Heart left ventricle (tissue), 16 donors: ENCODE measurements at regions not wholly inside any gene's neighbourhood (a gene's known extent, or its start where the extent isn't known, plus 50 kb on each side); places are given as distances from the start of the nearest gene placed in this dataset.

Source experiments
- ATAC-seq, 4 donors: fragments of 200-7000 bp; cut with Tn5 transposase; one replicate each; pipeline ENCODE4 v1.9.1; 2020 to 2022; ENCODE audit warnings: moderate library complexity in 4 of 4, mild to moderate bottlenecking in 3 of 4, moderate number of reproducible peaks in 1 of 4
- DNase-seq, 5 donors: peaks; one replicate each; pipeline ENCODE4 v3.0.0-alpha.2; 2020
- H3K27ac ChIP-seq, 12 donors: fragments of 200-600 bp; sonication (generic) in 4 of 12; one replicate each; pipeline versions ENCODE4 v1.5.0 to v1.8.0; 2016 to 2022; ENCODE audit warnings: mild to moderate bottlenecking in 2 of 12
- H3K27me3 ChIP-seq, 9 donors: fragments of 200-600 bp; sonication (generic) in 2 of 9; one replicate each; pipeline versions ENCODE4 v1.5.1 to v1.8.0; 2016 to 2022; ENCODE audit warnings: mild to moderate bottlenecking in 3 of 9
- H3K36me3 ChIP-seq, 9 donors: fragments of 200-600 bp; sonication (generic) in 2 of 9; one replicate each; pipeline versions ENCODE4 v1.5.0 to v1.8.0; 2018 to 2022; ENCODE audit warnings: mild to moderate bottlenecking in 2 of 9
- H3K4me1 ChIP-seq, 12 donors: fragments of 200-600 bp; sonication (generic) in 4 of 12; one replicate each; pipeline versions ENCODE4 v1.5.0 to v1.8.0; 2016 to 2022; ENCODE audit warnings: mild to moderate bottlenecking in 3 of 12
- H3K4me3 ChIP-seq, 12 donors: fragments of 200-600 bp; sonication (generic) in 4 of 12; one replicate each; pipeline versions ENCODE4 v1.5.0 to v1.8.0; 2017 to 2022; ENCODE audit warnings: mild to moderate bottlenecking in 9 of 12, moderate library complexity in 4 of 12
- H3K9me3 ChIP-seq, 12 donors: fragments of 200-600 bp; sonication (generic) in 4 of 12; one replicate each; pipeline versions ENCODE4 v1.5.0 to v1.8.0; 2016 to 2022; ENCODE audit warnings: mild to moderate bottlenecking in 1 of 12
- POLR2A ChIP-seq, 2 donors: fragments of 450-650 bp; IDR thresholded peaks; one replicate each; pipeline ENCODE4 v1.6.1; 2017; ENCODE audit warnings: antibody characterized with exemption in 2 of 2, mild to moderate bottlenecking in 2 of 2, moderate library complexity in 2 of 2
- WGBS, 4 donors: extraction: QIAGEN DNeasy Blood & Tissue Kit in 2 of 4; methylation state at CpG; one replicate each; pipeline versions ENCODE4 v1.1.5 to v1.1.7; 2013 to 2018; 5-methylcytosine and 5-hydroxymethylcytosine counted together
- intact Hi-C, 10 donors: fragments of 100-400 bp; cut with DNase I; formaldehyde crosslinking; loops; one replicate each; pipeline versions ENCODE4 v1.11.1 to v1.14.2; 2022
- TF ChIP-seq, protein P1 (sequence below), 12 donors: fragments of 200-600 bp; sonication (generic) in 4 of 12; IDR thresholded peaks; one replicate each; pipeline versions ENCODE4 v1.5.0 to v1.8.0; 2018 to 2022; ENCODE audit warnings: antibody characterized with exemption in 12 of 12, mild to moderate bottlenecking in 5 of 12
- donor health status: ischemic (EF 13 %, LVEDD 7.1; RV severe dilation, severe dysfunction).
- donor health status: healthy with polysubstance abuse.
- donor health status: DM: no; HTN: yes; CAD: no.
- donor health status: DM: no; HTN: no; CAD: no.
- donor health status: ischemic (EF 25% LVEDD 6.9; RV normal size, moderate dysfunction).
- donor health status: ischemic (EF 25% LVEDD 5.7; RV mildly dilated, moderate dysfunction).
- donor health status: healthy.
- donor health status: DM: yes; HTN: yes; CAD: no.
- donor health status: ischemic (EF 35%, LVEDD 5.7; RV mildly dilated, moderate dysfunction).
- donor health status: nonischemic (EF 11% LVEDD 7.7; RV severe dilation, severe dysfunction).
- donor health status: DM: yes; HTN: yes; CAD: no.
- donor health status: PGD.
- donor health status: ischemic (EF 29% LVEDD 5.4; RV normal size, mild dysfunction).
- donor health status: nonischemic (EF 23%, LVEDD 6.1; RV moderate dilation, normal function).

DNA sequence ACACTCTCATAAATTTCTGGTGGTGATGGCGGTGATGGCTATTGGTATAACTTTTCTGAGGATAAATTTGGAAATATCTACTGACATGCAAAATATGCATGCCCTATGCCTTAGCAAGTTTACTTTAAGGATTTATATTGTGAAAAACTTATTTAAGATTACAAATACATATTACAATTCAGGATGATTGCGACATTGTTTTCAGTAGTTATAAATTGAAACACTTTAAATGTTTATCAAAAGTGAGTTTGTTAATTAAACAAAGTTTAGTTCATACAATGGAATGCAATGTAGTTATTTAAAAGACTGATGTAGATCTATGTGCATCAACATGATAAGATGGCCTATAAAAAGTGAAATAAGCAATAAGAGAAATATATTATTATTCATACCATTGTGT, 331.3 kb upstream of the NR5A2 start:
- Histone ChIP-seq H3K27ac (no peak overlapping the region), H3K9me3 (no peaks in the 10 kb centered on the region), H3K27me3 (peaks cover 0 to 5% (median 0%) of the 10 kb centered on the region in 9 donors), H3K4me1 (peaks cover 0 to 8% (median 0%) of the 10 kb centered on the region in 12 donors), H3K36me3 (no peaks in the 10 kb centered on the region), H3K4me3 (no peak overlapping the region)
- 96 to 98% (median 97%) methylated on average over 2 of the region's 2 CpGs for WGBS, 4 donors
- ATAC-seq (no peak), DNase-seq (no peak)
- TF ChIP-seq, protein P1, sequence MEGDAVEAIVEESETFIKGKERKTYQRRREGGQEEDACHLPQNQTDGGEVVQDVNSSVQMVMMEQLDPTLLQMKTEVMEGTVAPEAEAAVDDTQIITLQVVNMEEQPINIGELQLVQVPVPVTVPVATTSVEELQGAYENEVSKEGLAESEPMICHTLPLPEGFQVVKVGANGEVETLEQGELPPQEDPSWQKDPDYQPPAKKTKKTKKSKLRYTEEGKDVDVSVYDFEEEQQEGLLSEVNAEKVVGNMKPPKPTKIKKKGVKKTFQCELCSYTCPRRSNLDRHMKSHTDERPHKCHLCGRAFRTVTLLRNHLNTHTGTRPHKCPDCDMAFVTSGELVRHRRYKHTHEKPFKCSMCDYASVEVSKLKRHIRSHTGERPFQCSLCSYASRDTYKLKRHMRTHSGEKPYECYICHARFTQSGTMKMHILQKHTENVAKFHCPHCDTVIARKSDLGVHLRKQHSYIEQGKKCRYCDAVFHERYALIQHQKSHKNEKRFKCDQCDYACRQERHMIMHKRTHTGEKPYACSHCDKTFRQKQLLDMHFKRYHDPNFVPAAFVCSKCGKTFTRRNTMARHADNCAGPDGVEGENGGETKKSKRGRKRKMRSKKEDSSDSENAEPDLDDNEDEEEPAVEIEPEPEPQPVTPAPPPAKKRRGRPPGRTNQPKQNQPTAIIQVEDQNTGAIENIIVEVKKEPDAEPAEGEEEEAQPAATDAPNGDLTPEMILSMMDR (IDR thresholded peaks at IDR 0.05), result no peak
- no peak for TF ChIP-seq POLR2A (IDR thresholded peaks at IDR 0.05)
- intact Hi-C loops, result no loop called here

DNA sequence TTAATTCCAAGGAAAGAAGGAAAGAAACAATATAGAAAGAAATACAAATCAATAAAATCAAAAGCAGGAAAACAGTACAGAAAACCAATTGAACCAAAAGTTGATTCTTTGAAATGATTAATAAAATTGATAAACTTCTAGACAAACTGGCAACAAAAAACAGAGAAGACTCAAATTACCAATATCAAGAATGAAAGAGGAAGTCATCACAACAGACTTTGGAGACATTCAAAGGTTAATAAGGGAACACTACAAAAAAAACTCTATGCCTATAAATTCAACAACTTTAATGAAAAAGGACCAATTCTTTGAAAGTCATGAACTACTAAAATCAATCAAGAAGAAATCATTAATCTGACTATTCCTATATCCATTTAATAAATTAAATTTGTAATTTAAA, 329.3 kb upstream of the NR5A2 start:
- Histone ChIP-seq H3K4me1 (no peaks in the 10 kb centered on the region), H3K9me3 (no peaks in the 10 kb centered on the region), H3K36me3 (no peaks in the 10 kb centered on the region), H3K4me3 (no peak overlapping the region), H3K27me3 (peaks cover 0 to 2% (median 0%) of the 10 kb centered on the region in 9 donors), H3K27ac (no peak overlapping the region)
- no peak for DNase-seq
- intact Hi-C loops, result no loop called here
- ATAC-seq, result no peak
- TF ChIP-seq, protein P1 (IDR thresholded peaks at IDR 0.05), result no peak

DNA sequence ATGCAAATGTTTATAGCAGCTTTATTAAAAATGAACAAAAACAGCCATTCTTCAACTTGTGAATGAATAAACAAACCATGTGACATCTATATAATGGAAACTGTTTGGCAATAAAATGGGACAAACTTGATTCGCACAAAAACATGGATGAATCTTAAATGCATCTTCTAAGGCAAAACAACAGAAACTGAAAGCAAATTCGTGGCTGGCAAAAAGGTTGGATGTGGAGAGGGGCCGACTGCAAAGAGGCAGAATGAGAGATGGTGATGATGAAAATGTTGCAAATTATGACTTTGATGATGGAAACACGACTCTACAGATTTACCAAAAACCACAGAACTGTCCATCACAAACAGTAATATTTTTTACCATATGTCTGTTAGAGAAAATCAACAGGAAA, 327.0 kb upstream of the NR5A2 start:
- Histone ChIP-seq H3K36me3 (no peaks in the 10 kb centered on the region), H3K27me3 (no peaks in the 10 kb centered on the region), H3K4me1 (no peaks in the 10 kb centered on the region), H3K4me3 (no peak overlapping the region), H3K27ac (no peak overlapping the region), H3K9me3 (no peaks in the 10 kb centered on the region)
- DNase-seq, result no peak
- intact Hi-C loops, result no loop called here
- WGBS, 4 donors, result 80 to 85% (median 83%) methylated on average over 4 of the region's 4 CpGs
- no peak for ATAC-seq
- TF ChIP-seq POLR2A (IDR thresholded peaks at IDR 0.05), result no peak
- TF ChIP-seq, protein P1 (IDR thresholded peaks at IDR 0.05), result no peak

DNA sequence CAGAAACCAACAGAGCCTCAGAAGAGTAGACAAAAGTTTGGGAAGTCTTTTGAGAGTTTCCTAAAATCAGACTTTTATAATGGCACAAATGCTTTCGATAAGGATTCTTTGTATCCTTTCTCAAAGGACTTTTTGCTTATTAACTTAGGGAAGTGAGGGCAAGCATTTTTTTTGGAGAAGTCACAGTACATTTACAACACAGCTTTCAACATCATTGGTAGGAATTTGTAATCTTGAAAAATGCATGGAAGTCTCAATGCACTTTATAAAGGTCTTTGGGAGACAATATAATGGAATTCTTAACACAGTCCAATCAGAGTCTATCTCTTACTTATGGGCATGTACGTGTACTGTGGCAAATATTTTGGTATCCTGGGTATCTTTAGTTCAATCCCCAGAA, 325.8 kb upstream of the NR5A2 start:
- Histone ChIP-seq H3K9me3 (no peaks in the 10 kb centered on the region), H3K4me1 (no peaks in the 10 kb centered on the region), H3K27me3 (no peaks in the 10 kb centered on the region), H3K36me3 (no peaks in the 10 kb centered on the region), H3K4me3 (no peak overlapping the region), H3K27ac (no peak overlapping the region)
- 78 to 87% (median 79%) methylated on average over 2 of the region's 2 CpGs for WGBS, 4 donors
- TF ChIP-seq, protein P1 (IDR thresholded peaks at IDR 0.05), result no peak
- TF ChIP-seq POLR2A (IDR thresholded peaks at IDR 0.05), result no peak
- ATAC-seq (no peak), DNase-seq (no peak)
- intact Hi-C loops, result no loop called here
